ENCODE measurements at regions not wholly inside any gene's neighbourhood (a gene's known extent, or its start where the extent isn't known, plus 50 kb on each side); places are given as distances from the start of the nearest gene placed in this dataset.

GRCh38 chr12:73678335-73678734, 859.3 kb upstream of the ATXN7L3B start:
- no peak for TF ChIP-seq SUZ12 (IDR thresholded peaks at IDR 0.05; ENCODE audit: extremely low read depth, insufficient read depth, insufficient read length)
- TF ChIP-seq ZNF274 (IDR thresholded peaks at IDR 0.05; ENCODE audit: low read depth, low read length): no peak
